Dedifferentiated amniotic fluid mesenchymal stem cell (primary cell): ENCODE measurements at regions not wholly inside any gene's neighbourhood (a gene's known extent, or its start where the extent isn't known, plus 50 kb on each side); places are given as distances from the start of the nearest gene placed in this dataset.
"Not testable (repeated sequence)": the region's sequence is repeated elsewhere in the genome, so short reads cannot be mapped to it uniquely, and the experiment has no call there.

Experiments used
- DNase-seq: peaks from one replicate; pipeline ENCODE4 v3.0.0-alpha.2; 2016; ENCODE audit errors: extremely low spot score

- no peak for DNase-seq
These were observed 1309.7 kb downstream of the REEP3 start for GRCh38 chr10:64830869-64831268.

- no peak for DNase-seq
These were observed 1319.1 kb downstream of the REEP3 start for GRCh38 chr10:64840341-64840740.

GRCh38 chr10:64846700-64847099 lies 1325.5 kb downstream of the REEP3 start:
- no peak for DNase-seq

- DNase-seq, result no peak
These were observed 1334.7 kb downstream of the REEP3 start for GRCh38 chr10:64855941-64856340.

GRCh38 chr10:64859911-64860310 lies 1338.7 kb downstream of the REEP3 start:
- no peak for DNase-seq

- DNase-seq, result no peak
These were observed 1342.6 kb downstream of the REEP3 start for GRCh38 chr10:64863836-64864235.

GRCh38 chr10:64867501-64867962 lies 1346.3 kb downstream of the REEP3 start:
- no peak for DNase-seq

GRCh38 chr10:64873088-64873487 lies 1351.9 kb downstream of the REEP3 start:
- DNase-seq, result no peak

- no peak for DNase-seq
These were observed 1352.8 kb downstream of the REEP3 start for GRCh38 chr10:64873959-64874358.

GRCh38 chr10:64880546-64880945 lies 1359.3 kb downstream of the REEP3 start:
- no peak for DNase-seq

GRCh38 chr10:64881257-64881656 lies 1360.1 kb downstream of the REEP3 start:
- DNase-seq, result no peak

GRCh38 chr10:64896582-64896981 lies 1375.4 kb downstream of the REEP3 start:
- no peak for DNase-seq

- DNase-seq, result not testable (repeated sequence)
These were observed 1385.1 kb downstream of the REEP3 start for GRCh38 chr10:64906311-64906710.

- DNase-seq, result not testable (repeated sequence)
These were observed 1403.1 kb downstream of the REEP3 start for GRCh38 chr10:64924306-64924705.

GRCh38 chr10:64952042-64952441 lies 1430.8 kb downstream of the REEP3 start:
- DNase-seq, result no peak

- DNase-seq, result no peak
These were observed 1435.2 kb downstream of the REEP3 start for GRCh38 chr10:64956441-64956840.

GRCh38 chr10:64959116-64959515 lies 1437.9 kb downstream of the REEP3 start:
- DNase-seq, result no peak

GRCh38 chr10:64959883-64960282 lies 1438.7 kb downstream of the REEP3 start:
- no peak for DNase-seq

- DNase-seq, result no peak
These were observed 1452.2 kb downstream of the REEP3 start for GRCh38 chr10:64973391-64973790.

GRCh38 chr10:64976150-64976549 lies 1454.9 kb downstream of the REEP3 start:
- no peak for DNase-seq

GRCh38 chr10:64977915-64978314 lies 1456.7 kb downstream of the REEP3 start:
- no peak for DNase-seq

- no peak for DNase-seq
These were observed 1475.7 kb downstream of the REEP3 start for GRCh38 chr10:64996886-64997285.

GRCh38 chr10:65010845-65011244 lies 1489.6 kb downstream of the REEP3 start:
- no peak for DNase-seq

GRCh38 chr10:65017523-65017922 lies 1496.3 kb downstream of the REEP3 start:
- no peak for DNase-seq

GRCh38 chr10:65024886-65025285 lies 1503.7 kb downstream of the REEP3 start:
- no peak for DNase-seq
